ENCODE measurements at regions not wholly inside any gene's neighbourhood (a gene's known extent, or its start where the extent isn't known, plus 50 kb on each side); places are given as distances from the start of the nearest gene placed in this dataset.
"Not testable (repeated sequence)": the region's sequence is repeated elsewhere in the genome, so short reads cannot be mapped to it uniquely, and the experiment has no call there.

- no peak for DNase-seq
Observed at GRCh38 chr13:61136093-61136492, 279.6 kb downstream of the PCDH20 start.

GRCh38 chr13:61135583-61135982 is 280.1 kb downstream of the PCDH20 start:
- no peak for DNase-seq

DNA sequence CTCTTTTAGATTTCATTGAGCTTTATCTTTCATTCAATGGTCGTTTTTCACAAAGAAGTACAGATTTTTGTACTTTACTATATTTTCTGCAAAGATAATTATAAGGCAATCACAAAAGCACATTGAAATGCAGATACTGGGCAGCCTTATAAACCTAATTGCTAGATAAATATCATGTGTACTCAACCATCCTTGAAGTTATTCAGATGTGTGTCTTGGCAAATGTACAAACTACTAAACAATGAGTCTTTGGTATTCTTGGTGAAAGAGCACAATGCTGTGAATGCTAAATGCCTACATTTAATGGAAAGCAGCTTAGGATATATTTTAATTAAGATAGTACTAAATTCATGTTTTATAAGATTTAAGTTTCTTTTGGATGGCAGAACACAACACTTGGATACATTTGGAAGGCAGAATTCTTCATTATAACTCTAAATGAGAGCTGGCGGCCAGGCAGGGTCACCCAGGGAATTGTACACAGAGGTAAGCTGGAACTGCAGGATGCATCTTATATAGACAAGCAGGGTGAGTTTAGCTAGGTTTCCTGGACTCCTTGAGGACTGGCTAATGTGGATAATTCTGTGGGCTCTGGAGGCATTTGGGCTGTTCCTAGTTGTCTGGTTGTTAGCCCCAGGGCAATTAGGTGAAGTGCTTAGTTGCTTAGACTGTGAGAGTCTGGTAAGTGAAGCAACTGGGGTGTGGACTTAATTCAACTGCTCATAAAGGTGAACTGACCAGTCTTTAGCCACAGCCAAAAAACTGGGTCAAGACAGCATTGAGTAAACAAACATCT is 286.6 kb downstream of the PCDH20 start:
- no peak for DNase-seq

GRCh38 chr13:61123538-61124289 is 291.9 kb downstream of the PCDH20 start:
- no peak for DNase-seq

DNA sequence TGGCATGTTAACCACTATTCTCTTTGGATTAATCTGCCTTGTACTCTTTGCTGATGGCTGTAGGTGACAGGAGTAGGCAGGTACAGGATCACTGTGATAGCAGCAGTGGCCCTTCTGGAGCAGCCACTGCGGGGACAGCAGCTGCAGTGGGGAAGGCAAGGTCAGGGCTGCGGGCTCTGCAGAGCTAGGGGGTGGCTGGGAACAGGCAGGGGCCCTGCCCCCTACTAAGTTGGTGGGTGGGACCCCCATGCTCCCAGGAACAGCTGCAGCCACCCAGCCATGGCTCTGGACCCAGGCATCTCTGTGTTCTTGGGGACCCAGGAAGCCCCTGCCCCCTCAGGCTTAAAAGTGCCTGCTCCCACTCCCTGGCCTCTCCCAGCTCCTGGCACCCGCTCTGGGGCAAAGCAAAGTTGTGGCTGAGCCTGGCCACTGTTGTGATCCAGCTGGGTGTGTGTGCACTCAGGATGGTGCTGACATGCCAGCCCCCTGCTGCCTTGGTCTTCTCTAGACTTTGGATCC is 302.4 kb downstream of the PCDH20 start:
- DNase-seq, result no peak

DNA sequence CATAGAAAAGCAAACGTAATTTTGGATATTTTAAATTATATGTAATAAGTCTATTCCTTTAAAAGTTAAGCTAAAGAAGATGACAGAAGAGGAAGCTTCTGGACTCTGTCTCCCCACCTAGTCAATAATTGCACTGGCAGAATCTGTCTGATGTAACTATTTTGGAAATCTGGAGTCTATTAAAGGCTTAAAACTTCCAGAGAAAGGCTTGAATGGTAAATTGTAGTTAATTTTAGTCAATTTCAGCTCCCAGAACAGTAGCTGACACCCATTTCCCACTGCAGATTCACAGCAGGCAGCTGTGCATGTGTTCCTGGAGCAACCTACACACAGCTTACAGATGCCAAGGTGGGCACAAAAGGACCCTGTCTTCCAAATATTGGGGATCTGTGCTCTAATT is 304.1 kb downstream of the PCDH20 start:
- DNase-seq, result no peak

DNA sequence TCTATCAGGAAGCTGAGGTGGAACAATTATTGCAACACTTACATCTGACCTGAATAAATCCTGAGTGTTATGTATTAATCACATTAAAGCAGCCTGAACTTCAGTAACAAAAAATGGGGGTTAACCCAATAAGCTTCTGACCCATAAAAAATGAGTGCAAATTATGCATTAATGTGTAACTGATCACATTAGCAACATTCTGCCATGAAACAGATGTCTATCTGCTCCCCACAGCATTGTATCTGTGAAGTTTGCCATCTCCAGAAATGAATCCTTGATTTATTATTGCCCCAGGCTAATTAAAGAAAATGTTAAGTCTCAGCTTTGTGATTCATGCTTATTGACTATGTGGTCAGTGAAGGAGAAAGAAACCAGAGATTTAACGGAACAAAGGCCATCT is 304.9 kb downstream of the PCDH20 start:
- DNase-seq, result no peak

GRCh38 chr13:61109741-61110140 is 305.9 kb downstream of the PCDH20 start:
- DNase-seq, result no peak

DNA sequence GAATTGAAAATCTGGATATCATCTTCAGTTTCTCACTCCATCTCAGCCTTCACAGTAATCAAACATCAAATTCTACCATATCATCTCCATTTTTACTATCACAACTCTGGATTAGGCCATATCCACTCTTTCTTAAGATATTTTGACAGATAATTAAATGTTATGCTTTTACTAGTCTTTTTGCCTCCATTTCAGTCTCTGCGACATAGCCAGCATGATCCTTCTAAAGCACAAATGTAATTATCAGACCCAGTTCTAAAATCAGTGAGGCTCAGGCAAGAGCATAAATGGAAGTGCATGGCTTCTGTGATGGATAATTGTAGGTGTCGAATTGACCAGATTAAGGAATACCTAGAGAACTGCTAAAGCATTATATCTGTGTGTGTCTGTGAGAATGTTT is 307.7 kb downstream of the PCDH20 start:
- DNase-seq, result no peak

- DNase-seq, result no peak
Observed at GRCh38 chr13:61095885-61096284, 319.8 kb downstream of the PCDH20 start.

DNA sequence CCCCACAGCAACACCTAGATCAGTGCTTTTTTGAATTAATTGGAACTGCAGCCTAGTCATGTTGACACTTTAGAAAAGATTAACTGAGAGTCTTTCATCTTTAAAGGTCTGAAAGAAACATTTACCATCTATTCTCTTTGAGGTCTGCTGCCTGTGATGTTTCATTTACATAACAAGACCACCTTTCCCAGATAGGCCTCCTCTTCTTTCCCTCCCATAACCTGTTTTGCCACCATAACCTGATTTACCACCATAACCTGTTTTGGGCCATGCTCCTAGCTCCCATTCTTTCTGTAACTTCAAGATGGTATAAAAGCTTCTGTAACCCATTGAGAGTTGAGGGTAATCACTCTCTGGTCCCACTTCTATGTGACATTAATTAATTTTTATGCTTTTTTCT is 320.8 kb downstream of the PCDH20 start:
- DNase-seq, result no peak

DNA sequence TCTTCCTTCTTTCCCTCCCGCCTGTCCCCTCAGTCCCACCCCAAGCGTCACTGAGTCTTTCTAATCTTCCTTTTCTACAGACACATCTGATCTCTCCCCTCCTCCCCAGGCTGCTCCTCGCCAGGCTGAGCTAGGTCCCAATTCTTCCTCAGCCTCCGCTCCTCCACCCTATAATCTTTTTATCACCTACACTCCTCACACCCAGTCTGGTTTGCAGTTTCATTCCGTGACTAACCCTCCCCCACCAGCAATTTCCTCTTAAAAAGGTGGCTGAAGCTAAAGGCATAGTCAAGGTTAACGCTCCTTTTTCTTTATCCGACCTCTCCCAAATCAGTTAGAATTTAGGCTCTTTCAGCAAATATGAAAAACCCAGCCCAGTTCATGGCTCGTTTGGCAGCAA is 325.8 kb downstream of the PCDH20 start:
- not testable (repeated sequence) for DNase-seq

- no peak for DNase-seq
Observed at GRCh38 chr13:61086087-61086486, 329.6 kb downstream of the PCDH20 start.

GRCh38 chr13:61084988-61085387 is 330.7 kb downstream of the PCDH20 start:
- no peak for DNase-seq

- DNase-seq, result no peak
Observed at GRCh38 chr13:61078976-61079770, 336.5 kb downstream of the PCDH20 start.

DNA sequence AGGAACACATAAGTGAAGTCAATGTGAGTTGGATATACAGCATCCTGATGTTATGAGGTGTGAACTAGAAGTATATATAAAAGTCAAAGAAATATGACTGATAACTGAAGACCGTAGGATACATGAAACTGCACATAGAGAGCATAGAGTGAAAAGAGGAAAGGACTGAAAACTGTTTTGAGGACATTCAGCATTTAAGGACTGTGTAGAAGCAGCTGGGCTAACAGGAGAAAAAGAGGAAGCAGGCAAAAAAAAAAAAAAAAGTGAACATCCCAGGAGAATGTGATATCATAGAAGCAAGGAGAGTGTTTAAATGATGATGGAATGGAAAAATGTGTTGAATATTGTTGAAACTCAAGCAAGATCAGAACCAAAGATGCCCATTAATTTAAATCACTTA is 363.5 kb downstream of the PCDH20 start:
- no peak for DNase-seq

- no peak for DNase-seq
Observed at GRCh38 chr13:61045251-61045650, 370.4 kb downstream of the PCDH20 start.

GRCh38 chr13:61040181-61040580 is 375.5 kb downstream of the PCDH20 start:
- DNase-seq, result no peak

GRCh38 chr13:61039302-61039701 is 376.3 kb downstream of the PCDH20 start:
- no peak for DNase-seq

- DNase-seq, result no peak
Observed at GRCh38 chr13:61036715-61037114, 378.9 kb downstream of the PCDH20 start.

- no peak for DNase-seq
Observed at GRCh38 chr13:61030445-61030844, 385.2 kb downstream of the PCDH20 start.

GRCh38 chr13:61029064-61029463 is 386.6 kb downstream of the PCDH20 start:
- DNase-seq, result no peak

DNA sequence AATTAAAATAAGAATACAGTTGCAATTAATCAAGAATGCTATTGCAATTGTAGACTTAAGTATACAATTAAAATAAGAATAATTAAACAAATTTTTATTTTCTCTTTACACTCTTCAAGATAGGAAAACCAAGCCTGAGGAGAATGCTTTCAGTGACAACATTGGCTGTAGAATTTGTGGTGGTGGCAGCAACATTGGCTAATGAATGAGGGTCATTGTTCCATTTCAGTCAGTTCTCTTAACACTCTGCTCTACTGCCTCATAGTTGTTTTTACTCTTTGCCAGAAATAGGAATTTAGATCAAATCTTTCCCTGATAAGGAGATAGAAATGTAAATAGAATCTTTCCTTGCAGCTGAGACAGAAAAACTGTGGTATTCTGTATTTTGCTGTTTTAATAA is 391.6 kb downstream of the PCDH20 start:
- DNase-seq, result no peak

Measured in GDM1 (cell line).